ENCODE measurements at regions not wholly inside any gene's neighbourhood (a gene's known extent, or its start where the extent isn't known, plus 50 kb on each side); places are given as distances from the start of the nearest gene placed in this dataset.

GRCh38 chr16:63323055-63323454, 1286.8 kb upstream of the CDH8 start:
- Mint-ChIP-seq H3K27me3 (no peaks in the 10 kb centered on the region), H3K36me3 (ENCODE audit: low read depth) (no peaks in the 10 kb centered on the region), H3K4me3 (no peak overlapping the region), H3K27ac (no peak overlapping the region), H3K9me3 (no peaks in the 10 kb centered on the region), H3K4me1 (ENCODE audit: low read depth) (no peaks in the 10 kb centered on the region)
- intact Hi-C loops (cut with micrococcal nuclease) = no loop called here

GRCh38 chr16:63315229-63315628, 1279.0 kb upstream of the CDH8 start:
- no peaks in the 10 kb centered on the region for H3K27me3 Mint-ChIP-seq
- H3K9me3 Mint-ChIP-seq = no peaks in the 10 kb centered on the region
- intact Hi-C loops (cut with micrococcal nuclease) = no loop called here
- H3K4me3 Mint-ChIP-seq = no peak overlapping the region
- H3K36me3 Mint-ChIP-seq (ENCODE audit: low read depth) = no peaks in the 10 kb centered on the region
- H3K27ac Mint-ChIP-seq = no peak overlapping the region
- no peaks in the 10 kb centered on the region for H3K4me1 Mint-ChIP-seq (ENCODE audit: low read depth)

DNA sequence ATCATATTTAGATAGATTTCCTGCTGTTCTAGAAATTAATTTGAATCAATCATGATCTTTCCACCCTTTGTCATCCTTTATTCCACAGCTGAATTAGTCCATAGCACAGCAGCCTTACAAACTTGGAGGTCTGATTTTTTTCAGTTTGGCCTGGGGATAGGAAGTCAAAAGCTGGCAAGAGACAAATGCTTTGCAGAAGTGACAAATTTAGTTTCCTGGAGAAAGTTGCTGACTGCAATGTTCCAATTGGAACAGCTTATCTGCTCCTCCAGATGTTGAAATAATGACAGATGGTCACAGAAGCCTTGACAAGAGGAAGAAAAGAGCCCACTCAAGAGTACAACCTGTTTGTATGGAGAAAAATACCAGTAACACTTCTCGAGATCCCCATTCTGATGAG, 1276.1 kb upstream of the CDH8 start:
- Mint-ChIP-seq H3K36me3 (ENCODE audit: low read depth) (no peaks in the 10 kb centered on the region), H3K4me1 (ENCODE audit: low read depth) (no peaks in the 10 kb centered on the region), H3K27me3 (no peaks in the 10 kb centered on the region), H3K4me3 (no peak overlapping the region), H3K27ac (no peak overlapping the region), H3K9me3 (no peaks in the 10 kb centered on the region)
- intact Hi-C loops (cut with micrococcal nuclease) = no loop called here

- Mint-ChIP-seq H3K27ac (no peak overlapping the region), H3K27me3 (no peaks in the 10 kb centered on the region), H3K36me3 (ENCODE audit: low read depth) (no peaks in the 10 kb centered on the region), H3K9me3 (no peaks in the 10 kb centered on the region), H3K4me1 (ENCODE audit: low read depth) (no peaks in the 10 kb centered on the region), H3K4me3 (no peak overlapping the region)
- intact Hi-C loops (cut with micrococcal nuclease) = no loop called here
These were observed 1275.1 kb upstream of the CDH8 start for GRCh38 chr16:63311313-63311712.

DNA sequence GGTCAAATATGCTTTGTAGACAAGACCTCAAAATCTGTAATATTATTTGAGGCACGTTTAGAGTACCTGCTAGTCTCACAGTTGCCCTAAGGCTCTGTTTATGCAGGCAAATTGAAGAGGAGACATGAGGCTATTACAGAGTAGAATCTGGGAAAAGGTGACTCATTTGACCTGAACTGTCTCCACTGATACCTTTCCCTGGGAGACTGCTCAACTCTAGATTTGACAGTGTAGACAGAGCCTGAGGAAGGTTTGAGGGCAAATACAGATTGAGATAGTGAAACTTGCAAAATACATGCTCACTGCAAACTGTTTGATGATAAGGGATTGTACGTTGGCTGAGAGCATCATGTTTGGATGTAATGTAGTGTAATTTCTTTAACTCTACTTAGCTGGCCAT, 1266.6 kb upstream of the CDH8 start:
- intact Hi-C loops (cut with micrococcal nuclease) = no loop called here
- no peaks in the 10 kb centered on the region for H3K9me3 Mint-ChIP-seq
- H3K4me3 Mint-ChIP-seq = no peak overlapping the region
- H3K36me3 Mint-ChIP-seq (ENCODE audit: low read depth) = no peaks in the 10 kb centered on the region
- no peaks in the 10 kb centered on the region for H3K27me3 Mint-ChIP-seq
- H3K4me1 Mint-ChIP-seq (ENCODE audit: low read depth) = no peaks in the 10 kb centered on the region
- no peak overlapping the region for H3K27ac Mint-ChIP-seq

- no peaks in the 10 kb centered on the region for H3K27me3 Mint-ChIP-seq
- H3K9me3 Mint-ChIP-seq = no peaks in the 10 kb centered on the region
- no peak overlapping the region for H3K4me3 Mint-ChIP-seq
- H3K36me3 Mint-ChIP-seq (ENCODE audit: low read depth) = no peaks in the 10 kb centered on the region
- no peak overlapping the region for H3K27ac Mint-ChIP-seq
- intact Hi-C loops (cut with micrococcal nuclease) = no loop called here
- H3K4me1 Mint-ChIP-seq (ENCODE audit: low read depth) = no peaks in the 10 kb centered on the region
These were observed 1265.1 kb upstream of the CDH8 start for GRCh38 chr16:63301349-63301748.

GRCh38 chr16:63298993-63299392, 1262.8 kb upstream of the CDH8 start:
- no peaks in the 10 kb centered on the region for H3K4me1 Mint-ChIP-seq (ENCODE audit: low read depth)
- no peaks in the 10 kb centered on the region for H3K36me3 Mint-ChIP-seq (ENCODE audit: low read depth)

GRCh38 chr16:63292036-63292435, 1255.8 kb upstream of the CDH8 start:
- intact Hi-C loops (cut with micrococcal nuclease) = no loop called here
- H3K27ac Mint-ChIP-seq = no peak overlapping the region
- no peaks in the 10 kb centered on the region for H3K27me3 Mint-ChIP-seq
- no peaks in the 10 kb centered on the region for H3K4me1 Mint-ChIP-seq (ENCODE audit: low read depth)
- H3K36me3 Mint-ChIP-seq (ENCODE audit: low read depth) = no peaks in the 10 kb centered on the region
- H3K9me3 Mint-ChIP-seq = no peaks in the 10 kb centered on the region
- no peak overlapping the region for H3K4me3 Mint-ChIP-seq

More at GRCh38 chr16:63298993-63299392, 1262.8 kb upstream of the CDH8 start:
- Mint-ChIP-seq H3K27me3 (no peaks in the 10 kb centered on the region), H3K27ac (no peak overlapping the region), H3K9me3 (no peaks in the 10 kb centered on the region), H3K4me3 (no peak overlapping the region)
- intact Hi-C loops (cut with micrococcal nuclease) = no loop called here

- H3K4me3 Mint-ChIP-seq = no peak overlapping the region
- intact Hi-C loops (cut with micrococcal nuclease) = no loop called here
- H3K27me3 Mint-ChIP-seq = no peaks in the 10 kb centered on the region
These were observed 1253.7 kb upstream of the CDH8 start for GRCh38 chr16:63289834-63290460.

DNA sequence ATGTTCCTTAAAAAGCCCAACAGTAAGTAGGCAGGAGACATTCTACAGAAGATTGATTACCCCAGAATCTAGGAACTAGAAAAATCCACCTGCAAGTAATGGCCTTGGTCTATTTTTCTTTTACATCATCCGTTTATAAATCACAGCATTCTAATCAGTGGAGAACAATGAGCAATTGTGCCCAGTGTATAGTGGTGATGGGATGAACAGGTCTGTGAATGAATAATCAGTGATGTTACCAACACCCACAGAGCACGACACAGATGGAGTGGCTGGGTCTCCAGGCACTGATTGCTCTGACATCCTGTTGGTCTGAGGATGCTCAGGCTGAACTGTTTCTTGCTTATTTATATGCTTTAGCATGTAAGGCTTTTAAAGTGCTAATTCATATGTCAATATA, 1251.2 kb upstream of the CDH8 start:
- no peaks in the 10 kb centered on the region for H3K9me3 Mint-ChIP-seq
- intact Hi-C loops (cut with micrococcal nuclease) = no loop called here
- H3K4me3 Mint-ChIP-seq = no peak overlapping the region
- H3K4me1 Mint-ChIP-seq (ENCODE audit: low read depth) = no peaks in the 10 kb centered on the region
- no peaks in the 10 kb centered on the region for H3K36me3 Mint-ChIP-seq (ENCODE audit: low read depth)
- H3K27me3 Mint-ChIP-seq = no peaks in the 10 kb centered on the region
- H3K27ac Mint-ChIP-seq = no peak overlapping the region

More at GRCh38 chr16:63289834-63290460, 1253.7 kb upstream of the CDH8 start:
- no peaks in the 10 kb centered on the region for H3K36me3 Mint-ChIP-seq (ENCODE audit: low read depth)
- no peaks in the 10 kb centered on the region for H3K4me1 Mint-ChIP-seq (ENCODE audit: low read depth)
- no peak overlapping the region for H3K27ac Mint-ChIP-seq
- H3K9me3 Mint-ChIP-seq = no peaks in the 10 kb centered on the region

- no peaks in the 10 kb centered on the region for H3K27me3 Mint-ChIP-seq
- no peaks in the 10 kb centered on the region for H3K9me3 Mint-ChIP-seq
- no peaks in the 10 kb centered on the region for H3K4me1 Mint-ChIP-seq (ENCODE audit: low read depth)
- intact Hi-C loops (cut with micrococcal nuclease) = no loop called here
- H3K27ac Mint-ChIP-seq = no peak overlapping the region
- H3K36me3 Mint-ChIP-seq (ENCODE audit: low read depth) = no peaks in the 10 kb centered on the region
- no peak overlapping the region for H3K4me3 Mint-ChIP-seq
These were observed 1247.5 kb upstream of the CDH8 start for GRCh38 chr16:63283721-63284120.

- Mint-ChIP-seq H3K27ac (no peak overlapping the region), H3K4me3 (no peak overlapping the region), H3K9me3 (no peaks in the 10 kb centered on the region), H3K4me1 (ENCODE audit: low read depth) (no peaks in the 10 kb centered on the region), H3K36me3 (ENCODE audit: low read depth) (no peaks in the 10 kb centered on the region), H3K27me3 (no peaks in the 10 kb centered on the region)
- intact Hi-C loops (cut with micrococcal nuclease) = no loop called here
These were observed 1208.4 kb upstream of the CDH8 start for GRCh38 chr16:63244631-63245030.

GRCh38 chr16:63241497-63242028, 1205.3 kb upstream of the CDH8 start:
- Mint-ChIP-seq H3K9me3 (peaks cover 14% of the 10 kb centered on the region), H3K4me1 (ENCODE audit: low read depth) (no peaks in the 10 kb centered on the region), H3K27me3 (no peaks in the 10 kb centered on the region), H3K36me3 (ENCODE audit: low read depth) (no peaks in the 10 kb centered on the region), H3K4me3 (no peak overlapping the region), H3K27ac (no peak overlapping the region)
- intact Hi-C loops (cut with micrococcal nuclease) = no loop called here

- H3K4me1 Mint-ChIP-seq (ENCODE audit: low read depth) = no peaks in the 10 kb centered on the region
- no peak overlapping the region for H3K4me3 Mint-ChIP-seq
- no peak overlapping the region for H3K27ac Mint-ChIP-seq
- intact Hi-C loops (cut with micrococcal nuclease) = no loop called here
- peaks cover 19% of the 10 kb centered on the region for H3K9me3 Mint-ChIP-seq
- H3K36me3 Mint-ChIP-seq (ENCODE audit: low read depth) = no peaks in the 10 kb centered on the region
- no peaks in the 10 kb centered on the region for H3K27me3 Mint-ChIP-seq
These were observed 1202.9 kb upstream of the CDH8 start for GRCh38 chr16:63239065-63239570.
